ENCODE measurements at regions not wholly inside any gene's neighbourhood (a gene's known extent, or its start where the extent isn't known, plus 50 kb on each side); places are given as distances from the start of the nearest gene placed in this dataset.

GRCh38 chr3:192054881-192055280 lies 593.9 kb downstream of the PYDC2 start:
- TF ChIP-seq TAF1 (IDR thresholded peaks at IDR 0.05; ENCODE audit: borderline replicate concordance, low read depth, low read length) (no peak), POLR2A (IDR thresholded peaks at IDR 0.05; ENCODE audit: low read depth, low read length) (no peak)

All from GM12892 (cell line).